IMR-90 (cell line): ENCODE measurements at regions not wholly inside any gene's neighbourhood (a gene's known extent, or its start where the extent isn't known, plus 50 kb on each side); places are given as distances from the start of the nearest gene placed in this dataset.

ENCODE experiments used
- ATAC-seq: fragments of 200-7000 bp; cut with Tn5 transposase; 2 replicates; pipeline ENCODE4 v1.9.1; 2020; ENCODE audit warnings: low read depth, mild to moderate bottlenecking, moderate library complexity
- BruUV-seq: library from RNA; stranded (reverse); fragments of 400-500 nt; replicated peaks from 2 replicates; lab custom pipeline; 2021; lab: Mats Ljungman, UMichigan
- CTCF ChIA-PET: fragments of 300-600 bp; formaldehyde crosslinking; extraction: SDS; loops from one replicate; lab custom pipeline; 2021; ENCODE audit warnings: antibody characterized with exemption; lab: Yijun Ruan, JAX
- POLR2A ChIA-PET: fragments of 300-600 bp; sonication (Branson Sonifier 250); formaldehyde crosslinking; loops from one replicate; lab custom pipeline; 2022; ENCODE audit warnings: antibody characterized with exemption; ENCODE audit not compliant: unreplicated experiment; lab: Charles Lee
- DNase-seq: peaks from one replicate; pipeline ENCODE4 v3.0.0; 2013
- H2AFZ ChIP-seq: replicated peaks from 2 replicates; pipeline ENCODE3; 2013; ENCODE audit warnings: low read length, mild to moderate bottlenecking; ENCODE audit not compliant: poor library complexity
- H2AK5ac ChIP-seq: 2 replicates; pipeline ENCODE4 v1.6.1; 2013; ENCODE audit warnings: low read depth, low read length, inconsistent platforms
- H2AK9ac ChIP-seq: replicated peaks from 2 replicates; pipeline ENCODE3; 2013; ENCODE audit warnings: mild to moderate bottlenecking, low read depth, low read length, moderate library complexity; ENCODE audit not compliant: poor library complexity
- H2BK120ac ChIP-seq: 2 replicates; pipeline ENCODE4 v1.6.1; 2013; ENCODE audit warnings: low read depth, low read length, inconsistent platforms
- H2BK15ac ChIP-seq: 3 replicates; pipeline ENCODE4 v1.6.1; 2013; ENCODE audit warnings: low read depth, low read length, inconsistent platforms
- H2BK20ac ChIP-seq: 2 replicates; pipeline ENCODE4 v1.6.1; 2013; ENCODE audit warnings: low read depth, mild to moderate bottlenecking, inconsistent platforms, low read length, moderate library complexity
- H2BK5ac ChIP-seq: 2 replicates; pipeline ENCODE4 v1.6.1; 2013; ENCODE audit warnings: mild to moderate bottlenecking, low read depth, low read length, inconsistent platforms; ENCODE audit not compliant: poor library complexity, severe bottlenecking
- H3K14ac ChIP-seq: replicated peaks from 2 replicates; pipeline ENCODE4 v1.6.1; 2013; ENCODE audit warnings: low read depth, low read length, inconsistent platforms
- H3K18ac ChIP-seq: 2 replicates; pipeline ENCODE4 v1.6.1; 2013; ENCODE audit warnings: low read depth, low read length, control low read depth
- H3K23ac ChIP-seq: 2 replicates; pipeline ENCODE4 v1.6.1; 2013; ENCODE audit warnings: low read depth, low read length, inconsistent platforms
- H3K27ac ChIP-seq: 2 replicates; pipeline ENCODE4 v1.5.1; 2013; ENCODE audit warnings: mild to moderate bottlenecking, control low read depth, low read length; ENCODE audit not compliant: insufficient read depth
- H3K27me3 ChIP-seq: 2 replicates; pipeline ENCODE4 v1.6.1; 2013; ENCODE audit warnings: low read length; ENCODE audit not compliant: control insufficient read depth, insufficient read depth
- H3K36me3 ChIP-seq: 2 replicates; pipeline ENCODE4 v1.6.1; 2013; ENCODE audit warnings: low read length, mixed read lengths; ENCODE audit not compliant: control insufficient read depth, insufficient read depth
- H3K4ac ChIP-seq: 2 replicates; pipeline ENCODE4 v1.6.1; 2013; ENCODE audit warnings: low read depth, low read length, inconsistent platforms
- H3K4me1 ChIP-seq: 2 replicates; pipeline ENCODE4 v1.6.1; 2013; ENCODE audit warnings: low read length, mixed read lengths; ENCODE audit not compliant: control insufficient read depth, insufficient read depth
- H3K4me2 ChIP-seq: 2 replicates; pipeline ENCODE4 v1.6.1; 2013; ENCODE audit warnings: low read depth, mild to moderate bottlenecking, control low read depth, low read length, moderate library complexity
- H3K4me3 ChIP-seq: 2 replicates; pipeline ENCODE4 v1.5.1; 2013; ENCODE audit warnings: low read depth, mild to moderate bottlenecking, control low read depth, low read length, moderate library complexity; ENCODE audit not compliant: insufficient read depth
- H3K56ac ChIP-seq: 2 replicates; pipeline ENCODE4 v1.6.1; 2013; ENCODE audit warnings: low read length, inconsistent platforms; ENCODE audit not compliant: insufficient read depth; ENCODE audit errors: extremely low read depth
- H3K79me1 ChIP-seq, 2 experiments: 2 replicates each; pipeline ENCODE4 v1.6.1; 2013; ENCODE audit warnings: low read length in 2 of 2, inconsistent platforms in 1 of 2, low read depth in 1 of 2
- H3K9ac ChIP-seq: 2 replicates; pipeline ENCODE4 v1.6.1; 2013; ENCODE audit warnings: low read depth, low read length, control low read depth
- H3K9me1 ChIP-seq: 2 replicates; pipeline ENCODE4 v1.6.1; 2013; ENCODE audit warnings: low read length, inconsistent platforms; ENCODE audit not compliant: insufficient read depth
- H3K9me3 ChIP-seq: 2 replicates; pipeline ENCODE4 v1.6.1; 2013; ENCODE audit warnings: low read length; ENCODE audit not compliant: control insufficient read depth, insufficient read depth
- H4K20me1 ChIP-seq: 2 replicates; pipeline ENCODE4 v1.6.1; 2013; ENCODE audit warnings: low read length, inconsistent platforms; ENCODE audit not compliant: insufficient read depth
- H4K5ac ChIP-seq: 2 replicates; pipeline ENCODE4 v1.6.1; 2013; ENCODE audit warnings: mild to moderate bottlenecking, low read depth, low read length, control low read depth
- H4K8ac ChIP-seq, 2 experiments: 2 replicates each; pipeline ENCODE4 v1.6.1; 2013; ENCODE audit warnings: low read depth in 2 of 2, low read length in 2 of 2, control low read depth in 1 of 2, inconsistent platforms in 1 of 2
- H4K91ac ChIP-seq: 2 replicates; pipeline ENCODE4 v1.6.1; 2013; ENCODE audit warnings: low read depth, low read length, inconsistent platforms; ENCODE audit not compliant: insufficient read depth
- BHLHE40 ChIP-seq: fragments of 150-350 bp; IDR thresholded peaks from 2 replicates; pipeline ENCODE4 v1.6.1; 2016; ENCODE audit warnings: mild to moderate bottlenecking, low read depth, low read length
- CEBPB ChIP-seq: IDR thresholded peaks from 2 replicates; pipeline ENCODE4 v1.6.1; 2012; ENCODE audit warnings: low read depth, low read length, improper control_type of control experiment
- ELK1 ChIP-seq: fragments of 150-350 bp; IDR thresholded peaks from 2 replicates; pipeline ENCODE4 v1.6.1; 2016; ENCODE audit warnings: low read depth, mild to moderate bottlenecking, low read length, moderate library complexity, borderline replicate concordance
- FOS ChIP-seq: fragments of 150-350 bp; IDR thresholded peaks from 2 replicates; pipeline ENCODE4 v1.6.1; 2016; ENCODE audit warnings: low read depth, low read length
- MXI1 ChIP-seq: IDR thresholded peaks from 2 replicates; pipeline ENCODE4 v1.6.1; 2012; ENCODE audit warnings: low read depth, mild to moderate bottlenecking, low read length, moderate library complexity, borderline replicate concordance
- RCOR1 ChIP-seq: IDR thresholded peaks from 2 replicates; pipeline ENCODE4 v1.6.1; 2012; ENCODE audit warnings: mild to moderate bottlenecking, low read length, improper control_type of control experiment; ENCODE audit not compliant: insufficient replicate concordance
- SMC3 ChIP-seq: fragments of 150-350 bp; IDR thresholded peaks from 2 replicates; pipeline ENCODE4 v1.6.1; 2016; ENCODE audit warnings: low read depth, mild to moderate bottlenecking, antibody characterized with exemption, low read length, moderate library complexity
- USF2 ChIP-seq: fragments of 150-350 bp; IDR thresholded peaks from 2 replicates; pipeline ENCODE4 v1.6.1; 2017; ENCODE audit warnings: mild to moderate bottlenecking, antibody characterized with exemption, low read length, low read depth
- WGBS, 2 experiments: methylation state at CpG; one replicate each; pipeline versions ENCODE4 v1.1.5 to v1.1.7; 2013; ENCODE audit warnings: missing lambda C conversion rate in 2 of 2; ENCODE audit not compliant: insufficient read length in 1 of 2; ENCODE audit errors: extremely low coverage in 2 of 2; 5-methylcytosine and 5-hydroxymethylcytosine counted together
- dilution Hi-C: fragments of 300-500 bp; cut with HindIII; formaldehyde crosslinking; loops from one replicate; pipeline ENCODE4 v1.14.3; 2018; ENCODE audit warnings: low sequenced_read_pairs; ENCODE audit not compliant: unreplicated experiment
- in situ Hi-C: fragments of 300-500 bp; cut with MboI; formaldehyde crosslinking; loops from 3 replicates; pipeline ENCODE4 v1.14.3; 2019; ENCODE audit warnings: low sequenced_read_pairs, inconsistent platforms, mixed read lengths
- intact Hi-C: fragments of 100-400 bp; cut with micrococcal nuclease; formaldehyde crosslinking; loops from 2 replicates; pipeline ENCODE4 v1.10.0; 2022

DNA sequence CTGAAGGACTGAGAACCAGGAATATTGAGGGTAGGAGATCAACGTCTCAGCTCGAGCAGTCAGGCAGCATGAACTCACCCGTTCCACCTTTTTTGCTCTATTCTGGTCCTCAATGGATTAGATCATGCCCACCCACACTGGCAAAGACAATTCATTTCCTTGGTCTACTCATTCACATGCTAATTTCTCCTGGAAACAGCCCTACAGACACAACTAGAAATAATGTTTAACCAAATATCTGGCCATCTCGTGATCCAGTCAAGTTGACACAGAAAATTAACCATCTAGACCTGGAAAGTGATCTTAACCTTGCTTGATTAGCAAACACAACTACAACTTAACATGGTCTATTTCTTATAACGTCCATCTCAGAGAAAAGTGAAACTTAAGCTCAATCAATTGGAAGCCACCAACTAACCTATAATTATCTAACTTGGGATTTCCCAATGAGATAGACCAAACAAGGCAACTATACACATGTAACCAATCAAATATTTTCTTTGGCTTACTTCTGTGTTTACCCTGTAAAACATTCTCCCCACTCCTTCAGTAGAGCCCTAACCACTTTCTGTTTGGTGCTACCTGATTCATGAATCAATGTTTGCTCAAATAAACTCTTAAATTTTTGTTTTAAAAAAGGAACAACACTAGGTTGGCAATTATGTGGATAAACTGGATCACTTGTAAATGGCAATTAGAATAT, 69.7 kb upstream of the MAMLD1 start:
- ATAC-seq (no peak), DNase-seq (no peak)
- Histone ChIP-seq H3K79me1 (no peaks in the 10 kb centered on the region), H4K20me1 (no peaks in the 10 kb centered on the region), H2BK15ac (no peak overlapping the region), H3K27ac (no peak overlapping the region), H3K27me3 (no peaks in the 10 kb centered on the region; the same call in 1 of the 2 replicates), H2BK20ac (no peak overlapping the region), H3K14ac (no peak overlapping the region), H3K4me2 (no peak overlapping the region), H3K9ac (no peak overlapping the region), H3K23ac (no peak overlapping the region), H3K4me1 (no peaks in the 10 kb centered on the region), H4K5ac (no peak overlapping the region), H2AK9ac (no peak overlapping the region), H4K8ac (no peak overlapping the region), H3K4ac (no peak overlapping the region), H2BK120ac (no peak overlapping the region), H3K56ac (no peak overlapping the region), H4K91ac (no peak overlapping the region), H3K9me3 (no peaks in the 10 kb centered on the region), H3K9me1 (peaks cover 2% of the 10 kb centered on the region; the same call in 1 of the 2 replicates), H2AK5ac (no peak overlapping the region), H3K18ac (no peak overlapping the region), H3K4me3 (no peak overlapping the region), H2BK5ac (no peak overlapping the region), H3K36me3 (no peaks in the 10 kb centered on the region), H2AFZ (no peak overlapping the region)
- intact Hi-C loops = no loop called here
- 20% methylated on average over 1 of the region's 5 CpGs; no CpG with 5 or more reads in 1 of the 2 experiments for WGBS, 2 experiments
- no peak for TF ChIP-seq BHLHE40
- no peak for TF ChIP-seq RCOR1
- no peak for TF ChIP-seq USF2
- TF ChIP-seq FOS = no peak
- TF ChIP-seq CEBPB = no peak
- no peak for TF ChIP-seq ELK1
- no peak for TF ChIP-seq MXI1
- no peak for TF ChIP-seq SMC3
- in situ Hi-C loops = no loop called here
- ChIA-PET CTCF (no interaction called here), POLR2A (no interaction called here)
- dilution Hi-C loops = no loop called here
- BruUV-seq = no TSS peak
